WI38 (cell line): ENCODE measurements at regions not wholly inside any gene's neighbourhood (a gene's known extent, or its start where the extent isn't known, plus 50 kb on each side); places are given as distances from the start of the nearest gene placed in this dataset.

Experiments used
- H3K4me3 ChIP-seq: 2 replicates; pipeline ENCODE4 v1.5.1; 2011; ENCODE audit warnings: low read depth, mild to moderate bottlenecking, control low read depth, low read length
- TF ChIP-seq, protein P1 (sequence below): IDR thresholded peaks from 2 replicates; pipeline ENCODE4 v1.5.1; 2012; ENCODE audit warnings: low read depth, mild to moderate bottlenecking, control low read depth, low read length

DNA sequence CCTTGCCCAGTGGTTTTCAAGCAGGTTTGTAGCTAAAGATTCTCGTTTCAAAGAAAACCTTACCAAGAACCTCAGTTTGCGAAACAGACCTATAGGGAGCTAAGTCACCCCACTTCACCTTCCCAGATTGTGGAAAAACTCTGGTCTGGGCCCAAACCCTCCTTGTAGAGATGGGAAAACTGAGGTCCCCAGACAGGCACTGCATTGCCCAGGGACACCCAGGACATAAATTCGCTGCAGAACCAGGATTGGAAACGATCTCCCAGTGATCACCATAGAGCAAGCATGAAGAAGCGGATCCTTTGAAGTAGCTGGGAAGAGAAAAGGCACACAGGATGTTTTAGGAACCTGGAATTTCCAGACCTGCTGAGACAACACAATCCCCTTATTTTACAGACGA lies 85.6 kb upstream of the PIAS1 start:
- TF ChIP-seq, protein P1, sequence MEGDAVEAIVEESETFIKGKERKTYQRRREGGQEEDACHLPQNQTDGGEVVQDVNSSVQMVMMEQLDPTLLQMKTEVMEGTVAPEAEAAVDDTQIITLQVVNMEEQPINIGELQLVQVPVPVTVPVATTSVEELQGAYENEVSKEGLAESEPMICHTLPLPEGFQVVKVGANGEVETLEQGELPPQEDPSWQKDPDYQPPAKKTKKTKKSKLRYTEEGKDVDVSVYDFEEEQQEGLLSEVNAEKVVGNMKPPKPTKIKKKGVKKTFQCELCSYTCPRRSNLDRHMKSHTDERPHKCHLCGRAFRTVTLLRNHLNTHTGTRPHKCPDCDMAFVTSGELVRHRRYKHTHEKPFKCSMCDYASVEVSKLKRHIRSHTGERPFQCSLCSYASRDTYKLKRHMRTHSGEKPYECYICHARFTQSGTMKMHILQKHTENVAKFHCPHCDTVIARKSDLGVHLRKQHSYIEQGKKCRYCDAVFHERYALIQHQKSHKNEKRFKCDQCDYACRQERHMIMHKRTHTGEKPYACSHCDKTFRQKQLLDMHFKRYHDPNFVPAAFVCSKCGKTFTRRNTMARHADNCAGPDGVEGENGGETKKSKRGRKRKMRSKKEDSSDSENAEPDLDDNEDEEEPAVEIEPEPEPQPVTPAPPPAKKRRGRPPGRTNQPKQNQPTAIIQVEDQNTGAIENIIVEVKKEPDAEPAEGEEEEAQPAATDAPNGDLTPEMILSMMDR, result no peak
- no peak overlapping the region for H3K4me3 ChIP-seq

DNA sequence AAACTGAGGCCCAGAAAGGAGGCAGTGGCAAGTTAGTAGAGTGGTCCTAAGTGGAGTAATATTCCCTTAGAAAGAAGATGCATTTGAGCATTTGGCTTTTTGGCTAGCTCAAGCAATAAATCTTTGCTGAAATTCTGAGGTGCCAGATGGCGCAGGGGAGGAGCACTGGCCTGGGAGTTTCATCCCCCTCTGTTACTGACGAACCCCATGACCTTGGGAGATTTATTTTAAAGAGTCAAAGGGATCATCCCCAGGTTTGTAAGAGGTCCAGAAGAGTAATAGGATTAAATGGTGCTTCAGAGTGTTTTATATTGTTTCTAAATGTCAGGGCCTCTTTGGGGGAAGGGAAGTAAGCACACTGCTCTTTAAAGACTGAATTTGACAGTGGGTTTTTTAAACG lies 85.1 kb upstream of the PIAS1 start:
- H3K4me3 ChIP-seq, result no peak overlapping the region
- TF ChIP-seq, protein P1, result no peak

DNA sequence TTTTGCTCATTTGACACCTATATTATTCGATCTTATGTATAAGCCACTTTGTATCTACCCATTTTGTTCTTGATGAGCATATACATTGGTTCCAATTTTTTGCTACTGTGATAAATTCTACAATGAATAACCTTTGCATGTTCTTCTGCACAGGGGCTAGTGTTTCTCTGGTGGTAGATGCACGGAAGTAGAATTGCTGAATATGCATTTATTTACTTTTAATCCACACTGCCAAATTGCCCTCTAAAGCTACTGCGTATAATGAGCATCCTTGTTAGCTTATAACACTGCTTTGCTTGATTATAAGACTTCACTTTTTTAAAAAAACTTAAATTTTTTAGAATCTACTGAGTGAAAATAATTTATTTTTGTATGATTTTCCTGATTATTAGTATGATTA lies 84.2 kb upstream of the PIAS1 start:
- TF ChIP-seq, protein P1, result no peak
- no peak overlapping the region for H3K4me3 ChIP-seq

DNA sequence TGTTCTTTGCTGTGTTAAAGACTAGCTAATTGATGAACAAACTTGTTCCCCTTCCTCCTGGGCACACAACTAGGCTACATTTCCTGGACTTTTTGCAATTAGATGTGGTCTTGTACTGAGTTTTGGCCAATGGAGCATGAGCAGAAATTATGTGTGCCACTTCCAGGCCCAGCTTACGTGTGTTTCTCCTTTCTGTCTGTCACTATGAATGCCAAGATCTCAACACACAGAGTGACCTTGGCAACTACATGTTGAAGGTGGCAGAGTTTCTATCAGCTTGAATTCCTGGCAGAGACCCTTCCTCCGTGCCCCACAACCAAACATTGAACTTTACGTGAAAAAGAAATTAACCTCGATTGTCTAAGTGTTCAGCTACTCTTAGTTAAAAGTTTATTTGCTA lies 81.7 kb upstream of the PIAS1 start:
- no peak overlapping the region for H3K4me3 ChIP-seq
- TF ChIP-seq, protein P1, result no peak

DNA sequence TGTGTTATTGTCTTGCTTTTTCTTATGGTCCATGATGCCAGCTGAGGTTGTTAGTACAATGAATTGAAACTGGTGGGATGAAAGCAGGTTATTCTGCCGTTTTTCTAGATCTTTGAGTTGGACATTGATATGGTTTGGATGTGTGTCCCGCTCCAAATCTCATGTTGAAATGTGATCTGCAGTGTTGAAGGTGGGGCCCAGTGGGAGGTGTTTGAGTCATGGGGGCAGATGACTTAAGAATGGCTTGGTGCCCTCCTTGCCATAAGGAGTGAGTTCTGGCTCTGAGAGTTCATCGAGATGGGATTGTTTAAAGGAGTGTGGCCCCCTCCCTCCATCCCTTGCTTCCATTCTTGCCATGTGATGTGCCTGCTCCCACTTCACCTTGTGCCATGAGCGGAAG lies 80.3 kb upstream of the PIAS1 start:
- H3K4me3 ChIP-seq, result no peak overlapping the region
- TF ChIP-seq, protein P1, result no peak

DNA sequence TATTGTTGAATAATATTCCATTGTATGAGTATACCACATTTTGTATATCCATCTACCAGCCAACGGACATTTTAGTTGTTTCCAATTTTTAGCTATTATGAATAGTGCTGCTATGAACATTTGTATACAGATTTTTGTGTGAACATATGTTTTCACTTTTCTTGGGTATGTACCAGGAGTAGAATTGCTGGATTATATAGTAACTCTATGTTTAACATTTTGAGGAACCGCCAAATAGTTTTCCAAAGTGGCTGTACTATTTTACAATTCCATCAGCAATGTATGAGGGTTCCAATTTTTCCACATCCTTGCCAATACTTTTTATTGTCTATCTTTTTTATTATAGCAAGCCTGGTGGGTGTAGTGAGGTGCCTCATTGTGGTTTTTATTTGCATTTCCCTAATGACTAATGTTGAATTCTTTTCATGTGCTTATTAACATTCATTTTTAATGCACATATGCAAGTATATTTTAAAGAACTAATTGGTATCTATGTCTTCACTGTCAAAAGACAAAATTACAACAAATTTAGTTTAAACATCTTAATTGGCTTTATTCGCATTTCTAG lies 77.5 kb upstream of the PIAS1 start:
- H3K4me3 ChIP-seq, result no peak overlapping the region
- TF ChIP-seq, protein P1, result no peak

DNA sequence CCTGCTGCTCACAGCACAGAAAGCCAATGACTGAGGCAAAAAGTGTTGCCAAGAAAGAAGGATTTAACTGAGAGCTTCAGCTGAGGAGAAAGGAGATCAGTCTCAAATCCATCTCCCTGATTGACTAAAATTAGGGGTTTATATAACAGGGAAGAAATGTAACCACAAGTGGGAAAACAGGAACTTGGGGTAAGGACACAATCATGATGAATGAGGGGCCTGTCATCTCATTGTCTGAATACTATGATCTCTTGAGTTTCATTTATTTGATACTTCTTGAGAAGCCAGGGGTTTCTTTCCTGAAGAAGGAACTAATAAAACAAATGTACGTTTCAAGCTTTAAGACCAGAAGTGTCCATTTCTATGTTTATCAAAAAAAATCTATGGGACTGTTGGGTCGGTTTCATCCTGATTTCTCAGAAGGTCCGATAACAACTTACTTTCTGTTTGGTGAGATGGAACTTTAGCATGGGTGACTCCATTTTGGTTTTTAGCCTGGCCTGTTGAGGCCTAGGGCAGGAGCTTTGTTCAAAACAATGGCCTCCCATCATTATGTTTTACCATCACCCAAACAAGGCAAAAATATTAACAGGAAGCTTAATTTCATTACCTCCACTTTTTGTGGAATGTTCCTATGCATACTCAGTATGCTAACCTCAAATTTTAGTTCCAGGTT lies 76.6 kb upstream of the PIAS1 start:
- TF ChIP-seq, protein P1, result no peak
- no peak overlapping the region for H3K4me3 ChIP-seq
